Endothelial cell of umbilical vein (primary cell): ENCODE measurements at regions not wholly inside any gene's neighbourhood (a gene's known extent, or its start where the extent isn't known, plus 50 kb on each side); places are given as distances from the start of the nearest gene placed in this dataset.

Source experiments
- BruUV-seq: library from RNA; stranded (reverse); fragments of 400-500 nt; replicated peaks from 2 replicates; lab custom pipeline; 2021; lab: Mats Ljungman, UMichigan
- CTCF ChIA-PET: fragments of 300-600, 350-600 bp; sonication (Branson Sonifier 250); formaldehyde crosslinking; loops from one replicate; lab custom pipeline; 2021; ENCODE audit warnings: antibody characterized with exemption, inconsistent platforms; lab: Charles Lee
- POLR2A ChIA-PET: fragments of 300-600, 350-600 bp; sonication (Branson Sonifier 250); formaldehyde crosslinking; loops from one replicate; lab custom pipeline; 2021; ENCODE audit warnings: antibody characterized with exemption, inconsistent platforms; lab: Charles Lee
- DNase-seq: peaks from one replicate; pipeline ENCODE4 v3.0.0-alpha.2; 2011; ENCODE audit warnings: low read depth, low spot score
- FAIRE-seq: peaks from 2 replicates; lab custom pipeline; 2011; peaks lifted over from hg19 to GRCh38; lab: Jason Lieb, UNC
- H2AFZ ChIP-seq: 2 replicates; pipeline ENCODE4 v1.6.0; 2012; ENCODE audit warnings: low read depth, low read length, control low read depth, inconsistent platforms
- H3K27ac ChIP-seq: 2 replicates; pipeline ENCODE4 v1.5.1; 2011; ENCODE audit warnings: low read depth, mild to moderate bottlenecking, control low read depth, low read length, moderate library complexity; ENCODE audit not compliant: insufficient read depth
- H3K27me3 ChIP-seq, 2 experiments: 2 replicates each; pipeline versions ENCODE4 v1.6.0 to v1.6.1; 2011; ENCODE audit warnings: low read length in 2 of 2, mixed read lengths in 1 of 2; ENCODE audit not compliant: control insufficient read depth in 2 of 2, insufficient read depth in 2 of 2
- H3K36me3 ChIP-seq, 2 experiments: 2 replicates in 1 of 2; 3 replicates in 1 of 2; pipeline ENCODE4 v1.5.1; 2011; ENCODE audit warnings: low read length in 2 of 2, mild to moderate bottlenecking in 1 of 2, moderate library complexity in 1 of 2; ENCODE audit not compliant: control insufficient read depth in 2 of 2, insufficient read depth in 2 of 2; ENCODE audit errors: extremely low read depth in 1 of 2
- H3K4me1 ChIP-seq: 3 replicates; pipeline ENCODE4 v1.5.1; 2011; ENCODE audit warnings: mild to moderate bottlenecking, low read length; ENCODE audit not compliant: control insufficient read depth, insufficient read depth; ENCODE audit errors: extremely low read depth
- H3K4me2 ChIP-seq: 2 replicates; pipeline ENCODE4 v1.6.1; 2011; ENCODE audit warnings: low read length, control low read depth, mixed read lengths; ENCODE audit not compliant: insufficient read depth
- H3K4me3 ChIP-seq, 3 experiments: fragments of 200-600 bp in 1 of 3; sonication (generic), shearing (Covaris generic) in 1 of 3; replicated peaks in 1 of 3; 2 replicates each; pipeline ENCODE4 v1.5.1; 2011 to 2016; ENCODE audit warnings: control low read depth in 3 of 3, low read length in 3 of 3, mild to moderate bottlenecking in 2 of 3, inconsistent platforms in 1 of 3, low read depth in 1 of 3, moderate library complexity in 1 of 3; ENCODE audit not compliant: insufficient read depth in 1 of 3
- H3K79me2 ChIP-seq: 2 replicates; pipeline ENCODE4 v1.6.0; 2012; ENCODE audit warnings: low read length, inconsistent platforms; ENCODE audit not compliant: control insufficient read depth, insufficient read depth
- H3K9ac ChIP-seq: replicated peaks from 2 replicates; pipeline ENCODE3; 2011; ENCODE audit warnings: low read length, control low read depth; ENCODE audit not compliant: insufficient read depth; ENCODE audit errors: extremely low read depth
- H3K9me1 ChIP-seq: replicated peaks from 3 replicates; pipeline ENCODE4 v1.6.0; 2011; ENCODE audit warnings: mild to moderate bottlenecking, low read length; ENCODE audit not compliant: control insufficient read depth, insufficient read depth; ENCODE audit errors: extremely low read depth
- H3K9me3 ChIP-seq: replicated peaks from 2 replicates; pipeline ENCODE4 v1.5.1; 2012; ENCODE audit warnings: low read length, inconsistent platforms; ENCODE audit not compliant: control insufficient read depth, insufficient read depth
- H4K20me1 ChIP-seq: replicated peaks from 2 replicates; pipeline ENCODE3; 2011; ENCODE audit warnings: mild to moderate bottlenecking, low read length; ENCODE audit not compliant: control insufficient read depth, insufficient read depth; ENCODE audit errors: extremely low read depth
- EZH2 ChIP-seq: IDR thresholded peaks from 2 replicates; pipeline ENCODE4 v1.6.1; 2012; ENCODE audit warnings: borderline replicate concordance, low read depth, mild to moderate bottlenecking, moderate library complexity, low read length, inconsistent platforms; ENCODE audit not compliant: severe bottlenecking
- FOS ChIP-seq: IDR thresholded peaks from 2 replicates; pipeline ENCODE4 v1.6.1; 2011; ENCODE audit warnings: mild to moderate bottlenecking, low read length, moderate library complexity, borderline replicate concordance; ENCODE audit not compliant: insufficient read depth
- GATA2 ChIP-seq: IDR thresholded peaks from 2 replicates; pipeline ENCODE4 v1.7.0; 2011; ENCODE audit warnings: low read depth, mild to moderate bottlenecking, moderate library complexity, mixed read lengths, low read length; ENCODE audit not compliant: insufficient read length, insufficient read depth
- JUN ChIP-seq: IDR thresholded peaks from 2 replicates; pipeline ENCODE4 v1.6.1; 2011; ENCODE audit warnings: borderline replicate concordance, low read depth; ENCODE audit not compliant: insufficient read length, insufficient read depth
- MYC ChIP-seq: IDR thresholded peaks from one replicate; pipeline ENCODE4 v1.6.1; 2011; ENCODE audit warnings: mild to moderate bottlenecking, low read depth, low read length
- POLR2A ChIP-seq: IDR thresholded peaks from 2 replicates; pipeline ENCODE4 v1.6.1; 2012; ENCODE audit warnings: low read depth, mild to moderate bottlenecking, control low read depth, low read length
- POLR2AphosphoS5 ChIP-seq: IDR thresholded peaks from 2 replicates; pipeline ENCODE4 v1.6.1; 2012; ENCODE audit warnings: low read depth, mild to moderate bottlenecking, control low read depth, low read length, moderate library complexity; ENCODE audit not compliant: insufficient read depth
- dilution Hi-C: fragments of 300-500 bp; cut with MboI; formaldehyde crosslinking; loops from one replicate; pipeline ENCODE4 v1.15.0; 2019; ENCODE audit warnings: low sequenced_read_pairs; ENCODE audit not compliant: extremely low pct_ligation_motif_present
- intact Hi-C: fragments of 100-400 bp; cut with micrococcal nuclease; formaldehyde crosslinking; loops from one replicate; pipeline ENCODE4 v1.10.0; 2022
- TF ChIP-seq, protein P1 (sequence below), 2 donors: IDR thresholded peaks; 1 replicate in 1 of 2; 2 replicates in 1 of 2; pipeline ENCODE4 v1.5.1; 2011; ENCODE audit warnings: low read length in 2 of 2, mild to moderate bottlenecking in 2 of 2, moderate library complexity in 2 of 2, control low read depth in 1 of 2, inconsistent platforms in 1 of 2, low read depth in 1 of 2; ENCODE audit not compliant: insufficient read depth in 1 of 2; ENCODE audit errors: extremely low read depth in 1 of 2
- TF ChIP-seq, protein P2 (sequence below): IDR thresholded peaks from 2 replicates; pipeline ENCODE4 v1.6.1; 2011; ENCODE audit not compliant: insufficient read depth, insufficient read length

DNA sequence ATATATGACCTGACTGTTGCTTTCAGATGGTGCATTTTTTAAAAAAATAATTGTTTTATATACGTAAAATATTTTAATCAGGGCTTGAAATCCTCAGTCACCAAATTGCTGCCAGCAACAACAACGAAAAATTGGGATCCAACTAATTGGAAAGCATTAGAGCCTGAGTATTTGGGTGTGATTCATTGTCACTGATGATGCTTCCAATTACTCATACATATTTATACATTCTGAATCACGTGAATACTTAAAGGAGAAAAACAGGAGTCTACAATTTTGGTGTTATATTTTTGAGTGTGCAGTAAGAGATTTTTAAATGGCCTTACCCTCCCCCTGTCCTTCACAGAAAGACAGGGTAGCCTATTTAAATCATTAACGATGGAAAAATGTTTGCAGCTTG lies 765.6 kb upstream of the TENM3 start:
- no peaks in the 10 kb centered on the region for H3K27me3 ChIP-seq
- H3K4me3 ChIP-seq: no peak overlapping the region
- no peak overlapping the region for H2AFZ ChIP-seq
- FAIRE-seq (no peak), DNase-seq (no peak)
- H3K9me3 ChIP-seq: peaks cover 2% of the 10 kb centered on the region
- no peaks in the 10 kb centered on the region for H3K36me3 ChIP-seq
- POLR2A ChIA-PET: no interaction called here
- CTCF ChIA-PET: no interaction called here
- no peak overlapping the region for H3K4me2 ChIP-seq
- intact Hi-C loops: no loop called here
- no peaks in the 10 kb centered on the region for H4K20me1 ChIP-seq
- H3K79me2 ChIP-seq: no peaks in the 10 kb centered on the region
- dilution Hi-C loops: no loop called here
- H3K9me1 ChIP-seq: no peaks in the 10 kb centered on the region
- BruUV-seq: no TSS peak
- H3K27ac ChIP-seq: no peak overlapping the region
- no peak overlapping the region for H3K9ac ChIP-seq
- H3K4me1 ChIP-seq: no peaks in the 10 kb centered on the region
- TF ChIP-seq, protein P1, sequence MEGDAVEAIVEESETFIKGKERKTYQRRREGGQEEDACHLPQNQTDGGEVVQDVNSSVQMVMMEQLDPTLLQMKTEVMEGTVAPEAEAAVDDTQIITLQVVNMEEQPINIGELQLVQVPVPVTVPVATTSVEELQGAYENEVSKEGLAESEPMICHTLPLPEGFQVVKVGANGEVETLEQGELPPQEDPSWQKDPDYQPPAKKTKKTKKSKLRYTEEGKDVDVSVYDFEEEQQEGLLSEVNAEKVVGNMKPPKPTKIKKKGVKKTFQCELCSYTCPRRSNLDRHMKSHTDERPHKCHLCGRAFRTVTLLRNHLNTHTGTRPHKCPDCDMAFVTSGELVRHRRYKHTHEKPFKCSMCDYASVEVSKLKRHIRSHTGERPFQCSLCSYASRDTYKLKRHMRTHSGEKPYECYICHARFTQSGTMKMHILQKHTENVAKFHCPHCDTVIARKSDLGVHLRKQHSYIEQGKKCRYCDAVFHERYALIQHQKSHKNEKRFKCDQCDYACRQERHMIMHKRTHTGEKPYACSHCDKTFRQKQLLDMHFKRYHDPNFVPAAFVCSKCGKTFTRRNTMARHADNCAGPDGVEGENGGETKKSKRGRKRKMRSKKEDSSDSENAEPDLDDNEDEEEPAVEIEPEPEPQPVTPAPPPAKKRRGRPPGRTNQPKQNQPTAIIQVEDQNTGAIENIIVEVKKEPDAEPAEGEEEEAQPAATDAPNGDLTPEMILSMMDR (IDR thresholded peaks at IDR 0.05; ENCODE audit: extremely low read depth in 1 of 2, insufficient read depth in 1 of 2, low read depth in 1 of 2, low read length in 2 of 2): no peak
- TF ChIP-seq, protein P2, sequence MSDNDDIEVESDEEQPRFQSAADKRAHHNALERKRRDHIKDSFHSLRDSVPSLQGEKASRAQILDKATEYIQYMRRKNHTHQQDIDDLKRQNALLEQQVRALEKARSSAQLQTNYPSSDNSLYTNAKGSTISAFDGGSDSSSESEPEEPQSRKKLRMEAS: no peak
- TF ChIP-seq MYC: no peak

DNA sequence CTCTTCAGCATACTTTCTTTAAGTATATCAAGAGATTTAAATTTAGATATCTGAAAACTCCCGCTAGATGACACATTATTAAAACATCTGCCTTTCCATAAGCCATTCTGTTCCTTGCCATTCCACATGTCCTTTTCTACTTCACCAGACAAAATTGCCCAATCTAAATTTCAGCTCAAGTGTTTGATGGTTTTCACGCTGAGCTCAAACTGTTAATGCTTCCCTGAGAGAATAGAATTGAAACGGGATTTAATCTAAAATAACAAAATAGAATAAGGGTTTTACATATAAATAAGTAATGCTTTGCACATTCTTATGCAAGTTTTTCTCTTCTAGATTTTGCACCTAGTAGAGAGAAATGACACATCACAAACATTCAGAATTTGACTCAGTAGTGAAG lies 764.5 kb upstream of the TENM3 start:
- Histone ChIP-seq H3K9ac (no peak overlapping the region), H3K36me3 (no peaks in the 10 kb centered on the region), H3K79me2 (no peaks in the 10 kb centered on the region), H4K20me1 (no peaks in the 10 kb centered on the region), H3K9me3 (peaks cover 2% of the 10 kb centered on the region), H3K4me2 (no peak overlapping the region), H3K27me3 (no peaks in the 10 kb centered on the region), H3K27ac (no peak overlapping the region), H3K4me1 (no peaks in the 10 kb centered on the region), H3K9me1 (no peaks in the 10 kb centered on the region), H2AFZ (no peak overlapping the region), H3K4me3 (no peak overlapping the region)
- ChIA-PET POLR2A (no interaction called here), CTCF (no interaction called here)
- DNase-seq (no peak), FAIRE-seq (no peak)
- dilution Hi-C loops (no loop called here), intact Hi-C loops (no loop called here)
- TF ChIP-seq GATA2: no peak
- TF ChIP-seq POLR2A: no peak
- no peak for TF ChIP-seq POLR2AphosphoS5
- TF ChIP-seq, protein P2: no peak
- no peak for TF ChIP-seq MYC
- TF ChIP-seq EZH2: no peak
- TF ChIP-seq JUN: no peak
- TF ChIP-seq FOS: no peak
- TF ChIP-seq, protein P1 (IDR thresholded peaks at IDR 0.05; ENCODE audit: extremely low read depth in 1 of 2, insufficient read depth in 1 of 2, low read depth in 1 of 2, low read length in 2 of 2): no peak
- BruUV-seq: no TSS peak
